Transverse colon (tissue), 4 donors: ENCODE measurements at regions not wholly inside any gene's neighbourhood (a gene's known extent, or its start where the extent isn't known, plus 50 kb on each side); places are given as distances from the start of the nearest gene placed in this dataset.

Experiments
- DNase-seq: peaks from one replicate; pipeline ENCODE4 v3.0.0-alpha.2; 2019
- H3K27ac ChIP-seq, 4 donors: fragments of 200-600 bp; sonication (generic); 2 replicates each; pipeline ENCODE4 v1.5.1; 2016 to 2018; ENCODE audit warnings: inconsistent platforms in 4 of 4
- H3K27me3 ChIP-seq: fragments of 200-600 bp; sonication (generic); 2 replicates; pipeline ENCODE4 v1.5.1; 2017; ENCODE audit warnings: inconsistent platforms
- H3K36me3 ChIP-seq, 4 donors: fragments of 200-600 bp; sonication (generic); 2 replicates each; pipeline ENCODE4 v1.5.1; 2017 to 2019; ENCODE audit warnings: inconsistent platforms in 4 of 4
- H3K4me1 ChIP-seq, 4 donors: fragments of 200-600 bp; sonication (generic); 2 replicates each; pipeline ENCODE4 v1.5.1; 2017 to 2020; ENCODE audit warnings: inconsistent platforms in 4 of 4
- H3K4me3 ChIP-seq, 4 donors: fragments of 200-600 bp; sonication (generic); 1 replicate in 1 of 4; 2 replicates in 3 of 4; pipeline versions ENCODE4 v1.5.1 to v1.6.1; 2017 to 2019; ENCODE audit warnings: inconsistent platforms in 4 of 4
- H3K9me3 ChIP-seq, 2 donors: fragments of 200-600 bp; sonication (generic); 2 replicates each; pipeline ENCODE4 v1.5.1; 2017 to 2019; ENCODE audit warnings: inconsistent platforms in 2 of 2
- EP300 ChIP-seq: sonication (generic); formaldehyde crosslinking; IDR thresholded peaks from one replicate; pipeline ENCODE4 v1.6.1; 2017; ENCODE audit warnings: antibody characterized with exemption, low read depth
- POLR2A ChIP-seq: fragments of 450-650 bp; IDR thresholded peaks from one replicate; pipeline ENCODE4 v1.6.1; 2016; ENCODE audit warnings: antibody characterized with exemption, mild to moderate bottlenecking, moderate library complexity
- POLR2AphosphoS5 ChIP-seq, 3 donors: sonication (generic); formaldehyde crosslinking; IDR thresholded peaks; one replicate each; pipeline ENCODE4 v1.6.1; 2016; ENCODE audit warnings: antibody characterized with exemption in 3 of 3
- WGBS, 2 donors: methylation state at CpG; one replicate each; pipeline ENCODE4 v1.1.5; 2018; ENCODE audit warnings: low coverage in 1 of 2; 5-methylcytosine and 5-hydroxymethylcytosine counted together
- in situ Hi-C, 4 donors: fragments of 200-750 bp; cut with MboI; loops; one replicate each; pipeline versions ENCODE4 v1.15.0 to v1.15.1; 2017; ENCODE audit warnings: low sequenced_read_pairs in 3 of 4, low pct_ligation_motif_present in 1 of 4, low pct_unique_long_range_greater_than_20kb in 1 of 4
- intact Hi-C: fragments of 100-400 bp; cut with DNase I; formaldehyde crosslinking; loops from one replicate; pipeline ENCODE4 v1.15.1; 2023; ENCODE audit warnings: low total_unique reads
- TF ChIP-seq, protein P1 (sequence below), 5 experiments: fragments of 200-600 bp in 3 of 5; fragments of 450-650 bp in 2 of 5; sonication (generic) in 3 of 5; IDR thresholded peaks; 1 replicate in 2 of 5; 2 replicates in 3 of 5; pipeline ENCODE4 v1.5.1; 2016 to 2017; ENCODE audit warnings: antibody characterized with exemption in 5 of 5, inconsistent platforms in 3 of 5, mild to moderate bottlenecking in 2 of 5, moderate library complexity in 1 of 5

DNA sequence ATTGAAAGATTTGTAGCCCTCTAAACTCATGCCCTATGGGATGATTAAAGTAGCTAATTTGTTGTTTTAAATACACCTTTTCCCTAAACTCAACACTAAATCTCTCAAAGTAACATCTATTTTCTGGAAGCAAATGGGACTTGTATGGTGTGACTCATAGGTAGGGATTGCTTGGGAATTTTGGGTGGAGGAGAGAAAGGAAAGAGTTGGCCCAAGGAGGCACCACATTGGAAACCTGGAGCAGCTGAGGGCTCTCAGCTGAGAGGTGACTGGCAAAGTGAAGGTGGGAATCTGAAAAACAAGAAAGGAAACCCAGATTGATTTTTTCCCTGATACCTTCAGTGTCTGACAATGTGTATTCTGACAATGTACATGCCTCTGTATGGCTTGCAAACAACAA is 114.8 kb upstream of the PRICKLE1 start:
- DNase-seq, result no peak

DNA sequence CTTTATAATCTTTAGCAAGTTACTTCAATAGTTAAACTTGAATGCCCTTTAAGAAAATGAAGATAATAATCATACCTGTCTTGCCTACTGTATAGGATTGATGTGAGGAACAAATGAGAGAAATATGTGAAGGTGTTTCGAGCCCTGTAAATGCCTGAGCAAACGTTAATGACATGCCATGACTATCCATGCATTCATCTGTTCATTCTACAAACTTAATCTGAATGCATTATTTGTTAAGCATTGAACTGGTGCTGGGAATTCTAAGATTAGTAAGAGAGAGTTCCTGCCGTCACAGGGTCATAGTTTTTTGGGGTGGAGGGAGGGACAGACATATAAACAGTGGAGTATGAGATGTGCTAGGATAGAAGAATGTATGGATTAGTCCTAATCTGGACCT is 111.5 kb upstream of the PRICKLE1 start:
- DNase-seq, result no peak
- no peaks in the 10 kb centered on the region for H3K36me3 ChIP-seq
- no peaks in the 10 kb centered on the region for H3K4me1 ChIP-seq
- TF ChIP-seq EP300 (no peak), POLR2AphosphoS5 (IDR thresholded peaks at IDR 0.05) (no peak), POLR2A (no peak)
- TF ChIP-seq, protein P1, sequence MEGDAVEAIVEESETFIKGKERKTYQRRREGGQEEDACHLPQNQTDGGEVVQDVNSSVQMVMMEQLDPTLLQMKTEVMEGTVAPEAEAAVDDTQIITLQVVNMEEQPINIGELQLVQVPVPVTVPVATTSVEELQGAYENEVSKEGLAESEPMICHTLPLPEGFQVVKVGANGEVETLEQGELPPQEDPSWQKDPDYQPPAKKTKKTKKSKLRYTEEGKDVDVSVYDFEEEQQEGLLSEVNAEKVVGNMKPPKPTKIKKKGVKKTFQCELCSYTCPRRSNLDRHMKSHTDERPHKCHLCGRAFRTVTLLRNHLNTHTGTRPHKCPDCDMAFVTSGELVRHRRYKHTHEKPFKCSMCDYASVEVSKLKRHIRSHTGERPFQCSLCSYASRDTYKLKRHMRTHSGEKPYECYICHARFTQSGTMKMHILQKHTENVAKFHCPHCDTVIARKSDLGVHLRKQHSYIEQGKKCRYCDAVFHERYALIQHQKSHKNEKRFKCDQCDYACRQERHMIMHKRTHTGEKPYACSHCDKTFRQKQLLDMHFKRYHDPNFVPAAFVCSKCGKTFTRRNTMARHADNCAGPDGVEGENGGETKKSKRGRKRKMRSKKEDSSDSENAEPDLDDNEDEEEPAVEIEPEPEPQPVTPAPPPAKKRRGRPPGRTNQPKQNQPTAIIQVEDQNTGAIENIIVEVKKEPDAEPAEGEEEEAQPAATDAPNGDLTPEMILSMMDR (IDR thresholded peaks at IDR 0.05), result no peak
- in situ Hi-C loops, result no loop called here
- H3K27me3 ChIP-seq, result no peaks in the 10 kb centered on the region
- 79% methylated on average over 3 of the region's 3 CpGs for WGBS, 2 donors
- H3K9me3 ChIP-seq, result no peaks in the 10 kb centered on the region
- no peak overlapping the region for H3K4me3 ChIP-seq
- no peak overlapping the region for H3K27ac ChIP-seq
- intact Hi-C loops, result no loop called here

More for the DNA sequence above, 114.8 kb upstream of the PRICKLE1 start:
- no peaks in the 10 kb centered on the region for H3K27me3 ChIP-seq
- intact Hi-C loops, result no loop called here
- H3K9me3 ChIP-seq, result no peaks in the 10 kb centered on the region
- no peak overlapping the region for H3K27ac ChIP-seq
- H3K4me3 ChIP-seq, result no peak overlapping the region
- in situ Hi-C loops, result no loop called here
- no peaks in the 10 kb centered on the region for H3K4me1 ChIP-seq
- TF ChIP-seq POLR2AphosphoS5 (IDR thresholded peaks at IDR 0.05) (no peak), EP300 (no peak), POLR2A (no peak)
- TF ChIP-seq, protein P1 (IDR thresholded peaks at IDR 0.05), result no peak
- no peaks in the 10 kb centered on the region for H3K36me3 ChIP-seq

DNA sequence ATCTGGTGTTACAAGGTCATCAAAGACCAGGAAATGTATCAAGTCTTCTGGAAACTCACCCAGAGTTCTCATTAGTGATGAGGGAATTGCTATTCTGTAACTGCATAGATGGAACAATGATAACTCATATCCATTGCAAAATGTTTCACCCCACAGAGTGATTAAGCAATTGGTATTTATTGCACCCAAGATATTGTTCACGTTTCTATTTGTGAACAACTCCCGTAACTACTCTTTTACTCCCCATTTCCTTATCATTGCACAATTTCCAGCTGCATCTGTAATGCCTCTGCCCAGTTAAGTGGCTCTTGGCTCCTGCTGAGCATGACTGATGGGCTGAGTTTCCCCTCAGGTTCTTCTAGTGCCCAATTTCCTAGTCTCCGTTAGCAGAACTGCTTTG is 108.7 kb upstream of the PRICKLE1 start:
- DNase-seq, result no peak
- TF ChIP-seq EP300 (no peak), POLR2AphosphoS5 (IDR thresholded peaks at IDR 0.05) (peak in 2 of 3 donors; percentile 45 to 73)
- TF ChIP-seq, protein P1 (IDR thresholded peaks at IDR 0.05), result no peak
- in situ Hi-C loops (no loop called here), intact Hi-C loops (no loop called here)
- no peaks in the 10 kb centered on the region for H3K9me3 ChIP-seq
- no peaks in the 10 kb centered on the region for H3K36me3 ChIP-seq
- no peaks in the 10 kb centered on the region for H3K4me1 ChIP-seq
- H3K27me3 ChIP-seq, result no peaks in the 10 kb centered on the region
- no peak overlapping the region for H3K4me3 ChIP-seq
- H3K27ac ChIP-seq, result no peak overlapping the region
- WGBS, 2 donors, result 51 to 67% methylated on average over 3 of the region's 3 CpGs

DNA sequence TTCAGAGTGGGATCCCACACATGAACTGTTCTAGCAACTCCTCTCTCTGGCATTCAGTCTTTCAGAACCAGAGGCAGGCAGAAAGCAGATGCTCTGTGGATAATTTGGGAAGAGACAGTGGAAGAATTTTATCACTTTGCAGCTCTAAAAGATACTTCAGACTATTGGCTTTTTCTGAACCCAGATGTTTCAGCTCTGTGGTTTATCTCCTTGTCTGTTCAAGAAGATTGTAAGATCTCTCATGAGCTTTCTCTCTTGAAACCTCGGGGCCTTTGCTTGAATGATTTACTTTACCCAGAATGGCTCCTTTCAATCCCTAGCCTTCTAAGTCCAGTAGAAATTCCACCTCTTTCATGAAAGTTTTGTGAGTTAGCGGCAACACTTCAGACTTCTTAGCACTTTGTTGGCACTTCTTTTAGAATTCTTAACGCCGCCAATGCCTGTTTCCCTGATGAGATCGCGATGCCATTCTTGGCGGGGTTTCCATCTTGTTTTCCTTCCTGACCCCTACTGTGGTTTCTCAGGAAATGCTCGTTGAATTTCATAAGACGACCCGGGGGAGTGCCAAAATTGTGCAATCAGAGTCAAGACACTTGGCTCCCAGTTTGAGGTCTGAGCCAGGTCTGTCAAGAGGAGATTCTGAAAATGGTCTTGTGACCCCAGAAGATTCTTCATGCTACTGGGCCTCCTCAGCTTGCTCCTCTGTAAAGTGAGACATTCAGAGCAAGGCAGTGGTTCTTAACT is 107.0 kb upstream of the PRICKLE1 start:
- no peaks in the 10 kb centered on the region for H3K36me3 ChIP-seq
- TF ChIP-seq POLR2AphosphoS5 (IDR thresholded peaks at IDR 0.05) (peak; percentile 24 to 63 (median 35)), POLR2A (no peak)
- intact Hi-C loops, result no loop called here
- in situ Hi-C loops, result no loop called here
- peak; percentile 61 for DNase-seq
- WGBS, 2 donors, result 64 to 73% methylated on average over 7 to 10 of the region's 10 CpGs
- H3K4me1 ChIP-seq, result no peaks in the 10 kb centered on the region
- H3K4me3 ChIP-seq, result no peak overlapping the region
- H3K27ac ChIP-seq, result peak overlapping the region; percentile 13 to 63 (median 32)
- no peaks in the 10 kb centered on the region for H3K9me3 ChIP-seq
- no peaks in the 10 kb centered on the region for H3K27me3 ChIP-seq
